ENCODE measurements at regions not wholly inside any gene's neighbourhood (a gene's known extent, or its start where the extent isn't known, plus 50 kb on each side); places are given as distances from the start of the nearest gene placed in this dataset.

DNA sequence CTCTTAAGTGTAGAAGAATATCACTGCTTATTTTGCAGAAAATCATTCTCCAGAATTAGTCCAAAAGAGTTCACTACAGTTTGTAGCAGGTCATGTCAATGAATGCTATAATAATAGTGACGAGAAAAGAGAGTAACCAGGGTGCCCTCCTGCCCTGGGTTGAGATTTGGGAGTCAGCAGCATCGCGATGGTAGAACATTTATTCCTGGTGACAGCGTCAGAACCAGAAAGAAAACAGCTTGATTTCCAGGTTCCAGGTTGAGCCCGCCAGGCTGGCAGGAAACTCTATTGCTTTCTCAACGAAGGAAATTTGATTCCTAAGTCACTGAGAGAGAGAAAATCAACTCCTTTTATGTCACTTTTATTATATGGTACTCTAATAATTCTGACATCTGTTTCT lies 550.3 kb downstream of the QKI start:
- TF ChIP-seq, protein P1, sequence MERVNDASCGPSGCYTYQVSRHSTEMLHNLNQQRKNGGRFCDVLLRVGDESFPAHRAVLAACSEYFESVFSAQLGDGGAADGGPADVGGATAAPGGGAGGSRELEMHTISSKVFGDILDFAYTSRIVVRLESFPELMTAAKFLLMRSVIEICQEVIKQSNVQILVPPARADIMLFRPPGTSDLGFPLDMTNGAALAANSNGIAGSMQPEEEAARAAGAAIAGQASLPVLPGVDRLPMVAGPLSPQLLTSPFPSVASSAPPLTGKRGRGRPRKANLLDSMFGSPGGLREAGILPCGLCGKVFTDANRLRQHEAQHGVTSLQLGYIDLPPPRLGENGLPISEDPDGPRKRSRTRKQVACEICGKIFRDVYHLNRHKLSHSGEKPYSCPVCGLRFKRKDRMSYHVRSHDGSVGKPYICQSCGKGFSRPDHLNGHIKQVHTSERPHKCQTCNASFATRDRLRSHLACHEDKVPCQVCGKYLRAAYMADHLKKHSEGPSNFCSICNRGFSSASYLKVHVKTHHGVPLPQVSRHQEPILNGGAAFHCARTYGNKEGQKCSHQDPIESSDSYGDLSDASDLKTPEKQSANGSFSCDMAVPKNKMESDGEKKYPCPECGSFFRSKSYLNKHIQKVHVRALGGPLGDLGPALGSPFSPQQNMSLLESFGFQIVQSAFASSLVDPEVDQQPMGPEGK (CRISPR knock-in tag; IDR thresholded peaks at IDR 0.05; ENCODE audit: borderline replicate concordance), result no peak
- no peak for TF ChIP-seq SNAI2 (CRISPR knock-in tag; IDR thresholded peaks at IDR 0.05)
- TF ChIP-seq, protein P2, sequence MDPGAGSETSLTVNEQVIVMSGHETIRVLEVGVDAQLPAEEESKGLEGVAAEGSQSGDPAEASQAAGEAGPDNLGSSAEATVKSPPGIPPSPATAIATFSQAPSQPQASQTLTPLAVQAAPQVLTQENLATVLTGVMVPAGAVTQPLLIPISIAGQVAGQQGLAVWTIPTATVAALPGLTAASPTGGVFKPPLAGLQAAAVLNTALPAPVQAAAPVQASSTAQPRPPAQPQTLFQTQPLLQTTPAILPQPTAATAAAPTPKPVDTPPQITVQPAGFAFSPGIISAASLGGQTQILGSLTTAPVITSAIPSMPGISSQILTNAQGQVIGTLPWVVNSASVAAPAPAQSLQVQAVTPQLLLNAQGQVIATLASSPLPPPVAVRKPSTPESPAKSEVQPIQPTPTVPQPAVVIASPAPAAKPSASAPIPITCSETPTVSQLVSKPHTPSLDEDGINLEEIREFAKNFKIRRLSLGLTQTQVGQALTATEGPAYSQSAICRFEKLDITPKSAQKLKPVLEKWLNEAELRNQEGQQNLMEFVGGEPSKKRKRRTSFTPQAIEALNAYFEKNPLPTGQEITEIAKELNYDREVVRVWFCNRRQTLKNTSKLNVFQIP (CRISPR knock-in tag; IDR thresholded peaks at IDR 0.05; ENCODE audit: borderline replicate concordance, low read depth), result no peak
- no peak for TF ChIP-seq ZFP3 (CRISPR knock-in tag; IDR thresholded peaks at IDR 0.05)
- no peak for TF ChIP-seq ARNTL (CRISPR knock-in tag; IDR thresholded peaks at IDR 0.05; ENCODE audit: borderline replicate concordance, low read depth)
- TF ChIP-seq BACH2 (CRISPR knock-in tag; IDR thresholded peaks at IDR 0.05; ENCODE audit: borderline replicate concordance), result no peak

Data from SK-N-SH treated with all-trans-retinoic acid at 6 μM for 48 hours (cell line).